G401 (cell line): ENCODE measurements at regions not wholly inside any gene's neighbourhood (a gene's known extent, or its start where the extent isn't known, plus 50 kb on each side); places are given as distances from the start of the nearest gene placed in this dataset.

Source experiments
- DNase-seq: peaks from one replicate; pipeline ENCODE4 v3.0.0-alpha.2; 2015; ENCODE audit warnings: low spot score
- in situ Hi-C: cut with HindIII; loops from 2 replicates; pipeline ENCODE4 v1.10.0; 2016; ENCODE audit warnings: low sequenced_read_pairs, mixed read lengths

- no peak for DNase-seq
- in situ Hi-C loops, result no loop called here
These were observed 313.4 kb upstream of the DNAJC19 start for GRCh38 chr3:181302960-181303359.

- in situ Hi-C loops, result no loop called here
- DNase-seq, result no peak
These were observed 310.5 kb upstream of the DNAJC19 start for GRCh38 chr3:181300033-181300432.

GRCh38 chr3:181298421-181298820, 308.9 kb upstream of the DNAJC19 start:
- no peak for DNase-seq
- in situ Hi-C loops, result no loop called here

DNA sequence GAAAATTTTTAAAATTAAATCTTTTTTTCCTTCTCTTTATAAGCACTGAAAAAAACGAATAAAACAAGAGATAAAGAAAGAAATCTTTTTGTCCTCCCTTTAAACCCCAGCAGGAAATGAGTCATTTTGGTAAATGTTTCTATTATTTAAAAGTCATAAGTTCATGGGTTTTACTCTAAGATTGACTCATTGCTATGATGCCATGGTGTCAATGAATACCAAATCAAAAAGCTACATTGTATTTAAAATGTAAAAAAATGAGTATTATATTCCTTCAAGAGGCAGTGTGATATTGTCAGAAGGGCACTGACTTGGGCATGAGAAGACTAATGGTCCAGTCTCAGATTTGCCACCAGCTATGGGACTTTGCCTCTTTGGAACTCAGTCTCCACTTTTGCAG, 303.4 kb upstream of the DNAJC19 start:
- in situ Hi-C loops, result no loop called here
- no peak for DNase-seq

DNA sequence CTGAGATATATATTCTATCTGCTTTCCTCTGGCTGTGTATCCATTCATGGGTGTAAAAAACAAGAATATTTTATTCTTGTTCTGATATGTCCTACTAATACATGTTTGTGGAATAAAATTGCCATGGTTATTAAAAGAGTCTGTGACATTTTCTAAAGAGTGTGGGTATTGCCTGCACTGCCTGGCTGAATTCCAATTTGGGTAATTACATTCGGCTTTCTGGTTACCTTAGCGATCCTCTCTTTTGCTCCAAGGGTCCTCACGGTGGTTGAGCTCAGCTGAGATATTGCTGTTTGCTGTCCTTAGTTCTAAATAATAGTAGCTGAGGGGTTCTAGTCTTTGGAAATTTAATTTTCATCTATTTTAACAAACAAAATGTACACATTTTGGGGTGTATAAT, 301.4 kb upstream of the DNAJC19 start:
- in situ Hi-C loops, result no loop called here

GRCh38 chr3:181289306-181289705, 299.8 kb upstream of the DNAJC19 start:
- in situ Hi-C loops, result no loop called here
- DNase-seq, result no peak

More for the DNA sequence above, 301.4 kb upstream of the DNAJC19 start:
- no peak for DNase-seq

DNA sequence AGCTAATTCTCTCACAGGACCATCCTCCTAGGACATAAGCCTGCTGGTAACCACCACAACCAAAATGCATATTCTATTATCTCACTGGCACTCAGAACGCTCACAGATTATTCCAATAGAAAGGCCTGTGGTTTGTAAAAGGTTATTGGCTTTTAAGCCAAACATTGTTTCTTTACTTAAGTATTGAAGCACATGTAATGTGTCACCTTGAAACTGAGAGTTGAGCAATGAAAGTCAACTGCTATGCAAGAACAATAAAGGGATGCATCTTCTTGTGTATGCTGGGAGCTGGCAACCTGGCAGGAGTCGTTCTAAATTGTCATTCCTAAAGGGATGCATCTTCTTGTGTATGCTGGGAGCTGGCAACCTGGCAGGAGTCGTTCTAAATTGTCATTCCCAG, 298.6 kb upstream of the DNAJC19 start:
- no peak for DNase-seq
- in situ Hi-C loops, result no loop called here

DNA sequence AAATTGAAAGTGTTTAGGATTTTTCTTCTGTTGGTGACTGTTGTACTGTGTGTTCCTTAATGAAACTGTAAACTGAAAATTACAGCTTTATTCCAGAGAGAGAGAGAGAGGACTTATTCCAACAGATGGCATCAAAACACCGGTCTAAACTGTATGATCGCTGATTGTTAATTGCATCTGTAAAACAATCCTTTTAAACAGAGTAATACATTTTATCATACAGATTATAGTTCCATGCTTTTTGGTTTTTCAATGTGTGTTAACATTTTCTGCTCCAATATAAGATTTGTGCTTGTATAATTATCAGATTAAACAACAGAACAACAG, 289.7 kb upstream of the DNAJC19 start:
- in situ Hi-C loops, result no loop called here
- no peak for DNase-seq

DNA sequence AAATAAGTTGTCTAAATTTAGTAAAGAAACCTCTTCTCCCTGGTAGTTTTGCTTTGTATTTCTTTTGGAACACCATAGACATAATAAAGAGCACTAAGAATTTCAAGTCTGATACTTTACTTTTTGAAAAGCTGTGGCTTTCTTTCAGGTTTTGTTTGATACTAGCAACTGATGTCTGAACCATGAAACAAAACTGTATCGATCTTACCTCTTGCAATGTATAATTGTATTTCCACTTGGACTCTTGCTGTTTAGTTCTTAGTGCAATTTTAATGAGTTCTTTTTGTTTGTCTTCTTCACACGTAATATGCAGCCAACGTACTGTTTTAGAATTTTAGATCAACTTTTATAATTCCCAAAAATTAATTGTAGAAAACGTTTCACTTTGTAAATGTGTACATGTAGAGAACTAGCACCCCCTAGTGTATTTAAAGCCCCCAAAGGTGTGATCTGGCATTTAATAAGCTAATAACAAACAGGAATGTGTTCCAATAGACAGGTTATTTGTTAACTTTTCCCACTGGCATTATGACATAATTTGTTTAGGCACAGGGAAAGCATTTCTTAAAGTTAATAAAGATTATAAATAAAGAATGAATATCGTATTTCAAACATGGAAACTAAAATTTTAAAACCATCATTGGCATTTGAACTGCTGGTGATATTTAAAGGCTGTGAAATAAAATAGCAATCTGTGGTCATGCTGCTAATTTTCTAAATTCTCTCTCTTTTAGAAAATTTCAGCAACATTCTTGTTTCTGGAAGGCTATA, 289.1 kb upstream of the DNAJC19 start:
- in situ Hi-C loops, result no loop called here
- DNase-seq, result peak; percentile 17

GRCh38 chr3:181276358-181276896, 286.9 kb upstream of the DNAJC19 start:
- DNase-seq, result no peak
- in situ Hi-C loops, result no loop called here

DNA sequence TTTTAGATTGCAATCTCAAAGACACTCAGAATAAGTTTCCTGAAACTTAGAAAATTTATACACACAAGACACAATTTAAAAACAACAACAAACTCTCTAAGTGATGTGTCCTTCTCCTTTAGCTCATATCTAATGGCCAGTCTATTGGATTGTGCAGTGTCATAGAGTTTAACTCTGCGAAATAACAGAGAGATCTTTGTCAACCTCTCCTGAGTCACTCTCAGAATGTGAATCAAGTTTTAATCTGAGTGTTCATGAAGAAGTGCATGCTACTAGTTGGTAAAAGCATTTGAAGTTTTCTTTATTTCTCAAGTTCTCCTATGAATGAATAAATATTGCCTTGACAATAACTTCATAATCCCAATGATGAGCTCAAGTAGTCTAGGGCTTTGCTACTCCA, 284.5 kb upstream of the DNAJC19 start:
- in situ Hi-C loops, result no loop called here
- DNase-seq, result no peak

- no peak for DNase-seq
- in situ Hi-C loops, result no loop called here
These were observed 277.8 kb upstream of the DNAJC19 start for GRCh38 chr3:181267312-181267711.

DNA sequence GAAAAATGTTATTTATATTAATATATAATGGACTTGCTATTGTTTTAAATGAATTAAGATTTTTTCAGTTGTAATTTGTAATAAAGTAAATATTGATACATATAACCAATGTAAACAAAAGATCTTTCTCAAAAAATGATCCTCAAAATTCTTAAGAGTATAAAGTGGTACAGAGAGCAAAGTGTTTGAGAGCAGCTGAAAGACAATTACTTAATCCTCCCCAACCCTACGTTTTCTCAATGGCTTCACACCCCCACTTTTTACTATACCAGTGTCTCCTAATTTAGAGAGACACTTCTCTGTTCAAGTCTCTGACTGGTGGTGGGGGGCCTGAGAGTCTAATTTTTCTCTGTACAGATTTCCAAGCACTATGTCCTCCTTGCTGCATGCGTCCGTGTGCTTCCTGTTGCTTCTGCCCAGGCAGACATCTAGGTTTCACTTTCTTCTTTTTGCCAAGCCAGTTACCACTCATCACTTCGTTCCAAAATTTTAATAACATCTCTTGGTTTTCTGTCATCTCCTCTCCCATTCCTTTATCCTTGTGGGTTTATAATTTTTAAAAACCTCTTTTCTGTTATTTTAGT, 276.3 kb upstream of the DNAJC19 start:
- in situ Hi-C loops, result no loop called here
- no peak for DNase-seq

DNA sequence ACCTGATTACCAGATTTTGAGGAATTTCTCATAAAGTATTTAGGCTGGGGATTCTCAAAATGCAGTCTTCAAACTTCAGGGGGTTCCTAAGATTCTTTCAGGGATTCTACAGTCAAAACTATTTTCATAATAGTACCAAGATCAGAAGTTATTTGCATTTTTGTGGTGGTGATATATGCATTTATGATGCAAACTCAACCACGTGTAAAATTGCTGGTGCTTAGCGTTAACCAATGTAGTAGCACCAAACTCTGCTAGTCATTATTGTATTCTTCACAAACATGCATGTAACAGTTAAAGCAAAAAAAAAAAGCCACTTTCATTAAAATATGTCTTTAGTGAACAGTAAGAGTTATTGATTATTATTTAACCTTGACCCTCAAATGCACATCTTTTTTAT, 274.9 kb upstream of the DNAJC19 start:
- in situ Hi-C loops, result no loop called here
- no peak for DNase-seq

- no peak for DNase-seq
- in situ Hi-C loops, result no loop called here
These were observed 264.3 kb upstream of the DNAJC19 start for GRCh38 chr3:181253796-181254195.

GRCh38 chr3:181252631-181253030, 263.1 kb upstream of the DNAJC19 start:
- no peak for DNase-seq
- in situ Hi-C loops, result no loop called here

- in situ Hi-C loops, result no loop called here
- DNase-seq, result no peak
These were observed 261.2 kb upstream of the DNAJC19 start for GRCh38 chr3:181250714-181251113.

DNA sequence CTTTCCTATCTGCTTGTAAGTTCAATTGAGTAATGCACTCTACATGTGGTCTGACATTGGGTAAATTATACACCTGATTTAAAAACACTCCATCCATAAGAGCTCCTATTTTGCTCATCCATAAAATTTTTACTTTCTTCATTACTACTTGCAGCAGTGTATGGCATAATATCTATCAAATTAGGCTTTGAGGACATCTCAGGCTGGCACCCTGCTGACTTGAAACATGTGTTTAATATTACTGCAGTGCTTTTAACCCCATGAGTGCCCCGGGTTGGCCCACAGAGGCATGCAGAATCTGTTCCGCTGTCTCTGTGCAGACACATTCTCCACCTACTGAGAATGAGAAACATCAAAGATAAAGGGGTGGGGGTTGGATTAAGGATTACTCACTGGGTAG, 249.9 kb upstream of the DNAJC19 start:
- DNase-seq, result no peak
- in situ Hi-C loops, result no loop called here

GRCh38 chr3:181230258-181230657, 240.7 kb upstream of the DNAJC19 start:
- in situ Hi-C loops, result no loop called here
- DNase-seq, result no peak

GRCh38 chr3:181213347-181213746, 223.8 kb upstream of the DNAJC19 start:
- in situ Hi-C loops, result no loop called here
- no peak for DNase-seq

DNA sequence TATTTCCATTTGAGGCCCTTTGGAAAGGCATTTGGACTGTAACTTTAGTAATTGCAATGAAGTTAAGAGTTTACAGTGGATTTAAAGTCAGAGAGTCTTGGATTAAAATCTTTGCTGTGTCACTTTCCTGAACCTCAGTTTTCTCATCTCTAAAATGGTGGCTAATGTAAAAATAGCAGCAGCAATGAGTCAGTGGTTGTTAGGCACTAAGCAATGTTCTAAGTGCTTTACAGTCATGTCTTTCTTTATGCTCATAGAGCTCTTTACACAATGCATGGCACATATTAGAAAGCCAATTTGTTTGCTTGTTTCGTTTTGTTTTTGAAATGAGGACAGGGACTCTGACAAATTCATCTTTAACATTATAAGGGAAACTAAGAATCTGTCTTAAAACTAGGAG, 222.7 kb upstream of the DNAJC19 start:
- in situ Hi-C loops, result no loop called here
- no peak for DNase-seq
